ENCODE measurements at regions not wholly inside any gene's neighbourhood (a gene's known extent, or its start where the extent isn't known, plus 50 kb on each side); places are given as distances from the start of the nearest gene placed in this dataset.

DNA sequence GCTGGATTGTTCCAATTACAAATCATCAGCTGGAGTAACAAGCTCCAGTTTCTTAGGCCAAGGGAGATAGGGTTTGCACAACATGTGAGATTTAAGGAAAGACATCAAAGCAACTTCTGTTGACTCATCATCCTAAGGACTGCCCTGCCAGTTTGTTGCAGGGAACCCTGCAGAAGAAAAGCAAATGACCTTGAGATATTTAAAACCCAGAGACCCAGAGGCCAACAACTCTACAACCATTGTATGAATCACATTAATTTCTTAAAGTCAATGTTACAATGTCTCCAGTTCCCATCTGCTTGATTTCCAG is 491.8 kb upstream of the ACVR2A start:
- POLR2A ChIA-PET = no interaction called here
- H3K9me3 Mint-ChIP-seq (ENCODE audit: insufficient read depth) = no peaks in the 10 kb centered on the region
- H3K9me3 ChIP-seq (ENCODE audit: control extremely low read depth in 1 of 3, control insufficient read depth in 2 of 3, insufficient read depth in 1 of 3, low read length in 2 of 3) = no peaks in the 10 kb centered on the region
- H3K4me2 ChIP-seq (replicated peaks; ENCODE audit: low read depth, low read length, poor library complexity, severe bottlenecking) = no peak overlapping the region
- intact Hi-C loops (cut with micrococcal nuclease) = no loop called here
- H3K27me3 Mint-ChIP-seq = no peaks in the 10 kb centered on the region
- ATAC-seq (ENCODE audit: low read depth) (no peak), DNase-seq (no peak)
- no peak for TF ChIP-seq EZH2 (IDR thresholded peaks at IDR 0.05; ENCODE audit: borderline replicate concordance, insufficient read depth, low read depth, low read length, poor library complexity, severe bottlenecking)
- TF ChIP-seq, protein P1, sequence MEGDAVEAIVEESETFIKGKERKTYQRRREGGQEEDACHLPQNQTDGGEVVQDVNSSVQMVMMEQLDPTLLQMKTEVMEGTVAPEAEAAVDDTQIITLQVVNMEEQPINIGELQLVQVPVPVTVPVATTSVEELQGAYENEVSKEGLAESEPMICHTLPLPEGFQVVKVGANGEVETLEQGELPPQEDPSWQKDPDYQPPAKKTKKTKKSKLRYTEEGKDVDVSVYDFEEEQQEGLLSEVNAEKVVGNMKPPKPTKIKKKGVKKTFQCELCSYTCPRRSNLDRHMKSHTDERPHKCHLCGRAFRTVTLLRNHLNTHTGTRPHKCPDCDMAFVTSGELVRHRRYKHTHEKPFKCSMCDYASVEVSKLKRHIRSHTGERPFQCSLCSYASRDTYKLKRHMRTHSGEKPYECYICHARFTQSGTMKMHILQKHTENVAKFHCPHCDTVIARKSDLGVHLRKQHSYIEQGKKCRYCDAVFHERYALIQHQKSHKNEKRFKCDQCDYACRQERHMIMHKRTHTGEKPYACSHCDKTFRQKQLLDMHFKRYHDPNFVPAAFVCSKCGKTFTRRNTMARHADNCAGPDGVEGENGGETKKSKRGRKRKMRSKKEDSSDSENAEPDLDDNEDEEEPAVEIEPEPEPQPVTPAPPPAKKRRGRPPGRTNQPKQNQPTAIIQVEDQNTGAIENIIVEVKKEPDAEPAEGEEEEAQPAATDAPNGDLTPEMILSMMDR (IDR thresholded peaks at IDR 0.05) = no peak
- no peak overlapping the region for H2AFZ ChIP-seq (ENCODE audit: insufficient read depth, low read depth, low read length, poor library complexity, severe bottlenecking)
- H3K27ac Mint-ChIP-seq = no peak overlapping the region
- no peaks in the 10 kb centered on the region for H3K4me1 ChIP-seq (ENCODE audit: control insufficient read depth in 2 of 2, insufficient read depth in 2 of 2, low read length in 2 of 2)
- H3K27ac ChIP-seq (ENCODE audit: low read length in 2 of 2) = no peak overlapping the region
- no peak overlapping the region for H3K4me3 ChIP-seq (ENCODE audit: control extremely low read depth in 1 of 5, extremely low read depth in 1 of 5, insufficient read depth in 1 of 5, low read depth in 2 of 5, low read length in 4 of 5)
- no peak overlapping the region for H3K9ac ChIP-seq (ENCODE audit: low read length)
- CTCF ChIA-PET = no interaction called here
- H3K36me3 ChIP-seq (replicated peaks in 1 of 2; ENCODE audit: control extremely low read depth in 1 of 2, control insufficient read depth in 1 of 2, extremely low read depth in 1 of 2, insufficient read depth in 2 of 2, low read length in 1 of 2) = no peaks in the 10 kb centered on the region
- H3K4me3 Mint-ChIP-seq = no peak overlapping the region
- no peaks in the 10 kb centered on the region for H3K4me1 Mint-ChIP-seq
- no peaks in the 10 kb centered on the region for H3K27me3 ChIP-seq (replicated peaks in 1 of 4; ENCODE audit: control extremely low read depth in 1 of 4, control insufficient read depth in 3 of 4, insufficient read depth in 4 of 4, low read length in 3 of 4)
- no peaks in the 10 kb centered on the region for H3K79me2 ChIP-seq (ENCODE audit: control insufficient read depth, insufficient read depth, low read length)
- H4K20me1 ChIP-seq (ENCODE audit: control insufficient read depth, insufficient read depth, low read length, poor library complexity, severe bottlenecking) = no peaks in the 10 kb centered on the region

DNA sequence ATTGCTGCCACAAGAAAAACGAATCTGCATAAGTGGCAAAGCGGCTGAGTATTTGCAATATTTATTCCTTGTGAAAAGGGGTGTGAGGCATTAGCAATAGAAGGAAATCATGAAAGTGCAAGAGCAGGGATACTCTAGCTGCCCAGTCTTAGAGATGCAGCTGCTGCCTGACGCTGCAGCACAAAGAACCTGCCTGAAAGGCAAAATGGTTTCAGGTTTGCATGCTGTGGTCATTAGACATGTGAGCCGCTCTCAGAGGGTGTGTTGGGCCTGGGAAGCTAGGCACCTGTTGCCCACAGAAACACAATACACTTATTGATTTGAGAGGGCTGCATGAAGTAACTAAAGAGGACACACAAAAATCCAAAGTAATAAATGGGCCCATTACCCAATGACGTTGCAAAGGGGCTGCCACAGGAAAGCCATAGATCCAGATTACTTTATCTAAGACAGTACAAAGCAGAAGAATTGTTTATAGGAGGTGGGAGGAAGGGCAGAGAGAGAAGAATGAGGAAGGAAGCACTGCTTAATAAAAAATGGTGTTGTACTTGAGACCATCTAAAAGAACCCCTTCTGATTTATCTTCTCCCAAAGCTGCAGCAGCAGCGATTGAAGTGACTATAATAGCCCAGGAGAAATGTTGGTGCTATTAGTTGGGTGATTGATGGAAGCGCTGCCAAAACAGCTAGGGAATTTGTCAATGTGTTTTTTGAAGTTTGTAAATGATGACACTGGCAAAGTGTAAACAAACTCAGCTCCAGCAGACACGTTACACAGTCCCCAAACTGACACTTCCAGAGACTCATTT is 492.4 kb upstream of the ACVR2A start:
- no peak for DNase-seq
- no peaks in the 10 kb centered on the region for H4K20me1 ChIP-seq (ENCODE audit: control insufficient read depth, insufficient read depth, low read length, poor library complexity, severe bottlenecking)
- CTCF ChIA-PET = no interaction called here

More for the DNA sequence above, 492.4 kb upstream of the ACVR2A start:
- Histone ChIP-seq H2AFZ (ENCODE audit: insufficient read depth, low read depth, low read length, poor library complexity, severe bottlenecking) (no peak overlapping the region), H3K27me3 (replicated peaks in 1 of 4; ENCODE audit: control extremely low read depth in 1 of 4, control insufficient read depth in 3 of 4, insufficient read depth in 4 of 4, low read length in 3 of 4) (no peaks in the 10 kb centered on the region), H3K4me3 (ENCODE audit: control extremely low read depth in 1 of 5, extremely low read depth in 1 of 5, insufficient read depth in 1 of 5, low read depth in 2 of 5, low read length in 4 of 5) (no peak overlapping the region), H3K4me1 (ENCODE audit: control insufficient read depth in 2 of 2, insufficient read depth in 2 of 2, low read length in 2 of 2) (no peaks in the 10 kb centered on the region), H3K27ac (ENCODE audit: low read length in 2 of 2) (no peak overlapping the region), H3K9ac (ENCODE audit: low read length) (no peak overlapping the region), H3K9me3 (ENCODE audit: control extremely low read depth in 1 of 3, control insufficient read depth in 2 of 3, insufficient read depth in 1 of 3, low read length in 2 of 3) (no peaks in the 10 kb centered on the region), H3K79me2 (ENCODE audit: control insufficient read depth, insufficient read depth, low read length) (no peaks in the 10 kb centered on the region), H3K4me2 (replicated peaks; ENCODE audit: low read depth, low read length, poor library complexity, severe bottlenecking) (no peak overlapping the region), H3K36me3 (replicated peaks in 1 of 2; ENCODE audit: control extremely low read depth in 1 of 2, control insufficient read depth in 1 of 2, extremely low read depth in 1 of 2, insufficient read depth in 2 of 2, low read length in 1 of 2) (no peaks in the 10 kb centered on the region)
- H3K9me3 Mint-ChIP-seq (ENCODE audit: insufficient read depth) = no peaks in the 10 kb centered on the region
- WGBS (ENCODE audit: insufficient coverage) = 74% methylated on average over 4 of the region's 8 CpGs
- TF ChIP-seq, protein P1 (IDR thresholded peaks at IDR 0.05) = no peak
- no peak for TF ChIP-seq EZH2 (IDR thresholded peaks at IDR 0.05; ENCODE audit: borderline replicate concordance, insufficient read depth, low read depth, low read length, poor library complexity, severe bottlenecking)
- no peaks in the 10 kb centered on the region for H3K27me3 Mint-ChIP-seq
- no peak overlapping the region for H3K4me3 Mint-ChIP-seq
- no peak for ATAC-seq (ENCODE audit: low read depth)
- POLR2A ChIA-PET = no interaction called here
- H3K27ac Mint-ChIP-seq = no peak overlapping the region
- intact Hi-C loops (cut with micrococcal nuclease) = no loop called here
- H3K4me1 Mint-ChIP-seq = no peaks in the 10 kb centered on the region
